Muscle of leg (tissue), 3 donors: ENCODE measurements at regions not wholly inside any gene's neighbourhood (a gene's known extent, or its start where the extent isn't known, plus 50 kb on each side); places are given as distances from the start of the nearest gene placed in this dataset.

ENCODE experiments used
- DNase-seq: peaks from one replicate; pipeline ENCODE4 v3.0.0; 2013
- H3K27ac ChIP-seq: one replicate; pipeline ENCODE4 v1.5.1; 2013; ENCODE audit warnings: mild to moderate bottlenecking, low read length, control low read depth
- H3K27me3 ChIP-seq: one replicate; pipeline ENCODE4 v1.6.1; 2013; ENCODE audit warnings: low read length; ENCODE audit not compliant: control insufficient read depth, insufficient read depth
- H3K36me3 ChIP-seq: one replicate; pipeline ENCODE4 v1.6.1; 2013; ENCODE audit warnings: low read length; ENCODE audit not compliant: control insufficient read depth, insufficient read depth
- H3K4me1 ChIP-seq: one replicate; pipeline ENCODE4 v1.6.1; 2013; ENCODE audit warnings: low read length; ENCODE audit not compliant: control insufficient read depth, insufficient read depth
- H3K4me3 ChIP-seq: one replicate; pipeline ENCODE4 v1.5.1; 2013; ENCODE audit warnings: low read length, control low read depth
- H3K9me3 ChIP-seq: replicated peaks from 2 replicates; pipeline ENCODE4 v1.6.1; 2013; ENCODE audit warnings: low read depth, low read length; ENCODE audit not compliant: control insufficient read depth
- WGBS: methylation state at CpG from one replicate; pipeline ENCODE4 v1.1.5; 2013; ENCODE audit warnings: missing lambda C conversion rate; ENCODE audit not compliant: insufficient coverage; 5-methylcytosine and 5-hydroxymethylcytosine counted together

DNA sequence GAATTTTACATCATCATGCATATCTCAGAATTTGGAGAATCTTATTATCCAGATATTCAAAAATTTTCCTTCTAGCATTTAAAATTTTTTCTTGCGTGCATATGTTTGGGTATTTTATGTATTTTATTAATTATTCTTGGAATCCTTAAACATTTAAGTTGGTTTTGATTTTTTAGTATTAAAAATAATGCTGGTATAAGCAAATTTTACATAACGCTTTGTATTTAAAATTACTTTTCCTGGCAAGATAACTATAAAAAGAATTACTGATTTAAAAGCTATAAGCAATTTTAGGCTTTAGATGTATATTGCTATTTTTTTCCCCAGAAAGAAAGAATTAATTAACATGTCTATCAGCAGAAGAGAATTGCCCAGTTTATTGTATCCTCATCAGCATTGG, 224.6 kb upstream of the STXBP6 start:
- no CpG with 5 or more reads among the region's 2 CpGs for WGBS
- no peak overlapping the region for H3K27ac ChIP-seq
- H3K4me3 ChIP-seq = no peak overlapping the region
- no peaks in the 10 kb centered on the region for H3K36me3 ChIP-seq
- DNase-seq = no peak
- H3K4me1 ChIP-seq = no peaks in the 10 kb centered on the region
- no peaks in the 10 kb centered on the region for H3K9me3 ChIP-seq
- no peaks in the 10 kb centered on the region for H3K27me3 ChIP-seq

DNA sequence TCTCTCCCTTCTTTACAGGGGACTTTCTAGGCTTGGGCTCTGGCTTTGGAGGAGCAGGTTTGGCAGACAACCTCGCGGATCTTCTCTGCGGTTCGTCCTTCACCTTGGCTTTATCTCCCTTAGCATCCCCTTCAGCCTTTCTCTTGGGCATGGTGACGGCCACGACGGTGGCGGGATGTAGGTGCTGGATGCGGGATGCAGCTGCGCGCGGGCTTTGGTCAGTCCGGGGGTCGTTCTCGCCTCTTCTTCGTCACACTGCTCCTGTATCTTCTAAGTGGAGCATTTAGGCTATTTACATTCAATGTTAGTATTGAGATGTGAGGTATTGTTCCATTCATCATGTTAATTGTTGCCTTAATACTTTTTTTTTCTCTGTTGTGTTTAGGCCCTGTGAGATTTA, 217.2 kb upstream of the STXBP6 start:
- no peaks in the 10 kb centered on the region for H3K4me1 ChIP-seq
- DNase-seq = no peak
- H3K9me3 ChIP-seq = no peaks in the 10 kb centered on the region
- no peaks in the 10 kb centered on the region for H3K27me3 ChIP-seq
- no peak overlapping the region for H3K27ac ChIP-seq
- WGBS = 95% methylated on average over 4 of the region's 16 CpGs
- no peaks in the 10 kb centered on the region for H3K36me3 ChIP-seq
- no peak overlapping the region for H3K4me3 ChIP-seq

DNA sequence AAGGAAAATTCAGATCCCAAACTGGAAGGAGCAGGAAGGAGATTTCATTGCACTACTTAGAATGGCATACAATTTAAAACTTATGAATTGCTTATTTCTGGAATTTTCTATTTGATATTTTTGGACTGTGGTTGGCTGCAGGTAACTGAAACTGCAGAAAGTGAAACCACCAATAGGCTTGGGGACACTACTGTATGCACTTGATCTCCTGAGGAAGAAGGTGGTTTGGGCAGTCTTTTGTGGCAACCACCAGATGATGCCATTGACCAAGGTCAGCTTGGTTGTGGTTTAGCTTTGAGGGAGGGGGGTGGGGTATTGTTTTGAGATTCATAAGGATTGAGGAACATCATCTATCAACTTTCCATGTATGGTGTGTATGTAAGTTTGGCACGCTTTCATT, 209.5 kb upstream of the STXBP6 start:
- Histone ChIP-seq H3K27me3 (no peaks in the 10 kb centered on the region), H3K27ac (no peak overlapping the region), H3K36me3 (no peaks in the 10 kb centered on the region), H3K4me3 (no peak overlapping the region), H3K4me1 (no peaks in the 10 kb centered on the region), H3K9me3 (no peaks in the 10 kb centered on the region)
- DNase-seq = no peak
- no CpG with 5 or more reads among the region's 1 CpG for WGBS

DNA sequence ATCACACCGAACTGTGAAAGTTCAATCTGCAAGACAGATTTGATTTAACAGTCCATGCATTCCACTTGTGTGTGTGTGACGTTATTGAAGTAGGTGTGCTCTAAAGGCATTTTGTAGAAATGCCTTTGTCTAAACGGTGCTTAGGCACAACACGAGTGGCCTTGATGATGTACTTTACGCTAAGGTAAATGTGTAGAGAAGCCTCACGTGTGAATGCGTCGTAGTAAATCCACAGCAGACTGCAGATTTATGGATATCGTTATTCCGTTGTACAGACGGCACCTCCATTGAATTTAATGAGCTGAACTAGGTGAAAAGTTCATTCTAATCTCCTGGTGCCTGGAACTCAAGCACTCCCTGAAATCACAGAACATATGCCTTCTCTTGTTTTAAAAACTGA, 202.8 kb upstream of the STXBP6 start:
- 10% methylated on average over 9 of the region's 11 CpGs for WGBS
- H3K9me3 ChIP-seq = no peaks in the 10 kb centered on the region
- H3K27ac ChIP-seq = no peak overlapping the region
- no peaks in the 10 kb centered on the region for H3K36me3 ChIP-seq
- DNase-seq = no peak
- H3K27me3 ChIP-seq = no peaks in the 10 kb centered on the region
- H3K4me3 ChIP-seq = no peak overlapping the region
- H3K4me1 ChIP-seq = no peaks in the 10 kb centered on the region

DNA sequence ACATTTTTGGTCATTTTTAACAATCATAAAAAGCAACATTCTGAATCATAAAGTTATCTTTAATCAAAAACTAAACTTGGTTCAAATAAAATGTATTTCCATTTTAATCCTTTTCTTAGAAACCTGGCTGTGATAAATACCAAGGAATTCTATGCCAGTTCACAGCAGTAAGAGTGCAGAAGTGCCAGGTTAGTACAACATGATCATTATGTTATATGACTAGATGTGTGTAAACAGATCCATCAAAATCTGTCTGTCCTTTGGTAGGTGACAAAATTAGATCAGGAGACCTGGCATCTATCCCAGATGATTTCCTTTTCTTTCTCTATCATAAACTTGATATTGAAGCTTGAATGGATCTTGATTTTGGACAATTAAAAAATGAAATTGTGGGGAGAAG, 200.6 kb upstream of the STXBP6 start:
- no peak for DNase-seq
- H3K9me3 ChIP-seq = no peaks in the 10 kb centered on the region
- no peaks in the 10 kb centered on the region for H3K36me3 ChIP-seq
- no peaks in the 10 kb centered on the region for H3K27me3 ChIP-seq
- no peak overlapping the region for H3K4me3 ChIP-seq
- no peak overlapping the region for H3K27ac ChIP-seq
- no peaks in the 10 kb centered on the region for H3K4me1 ChIP-seq

DNA sequence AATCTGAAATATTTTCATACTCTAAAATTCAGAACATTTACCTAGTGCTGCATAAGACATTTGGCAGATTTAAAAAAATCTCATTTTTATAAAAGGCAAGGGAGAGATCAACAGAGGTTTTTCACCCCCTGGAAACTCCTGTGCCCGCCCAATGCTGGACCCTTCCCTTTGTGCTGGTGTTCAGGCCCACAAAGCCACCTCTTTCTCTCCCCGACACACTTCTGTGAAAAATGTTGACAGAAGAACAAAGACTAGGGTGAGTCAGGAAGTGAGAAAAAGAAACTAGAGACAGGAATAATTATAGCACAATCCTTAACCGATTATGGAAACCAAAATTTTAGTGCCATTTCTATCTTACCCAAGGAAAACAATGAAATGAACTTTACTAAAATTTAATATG, 197.7 kb upstream of the STXBP6 start:
- Histone ChIP-seq H3K27me3 (no peaks in the 10 kb centered on the region), H3K27ac (no peak overlapping the region), H3K4me3 (no peak overlapping the region), H3K36me3 (no peaks in the 10 kb centered on the region), H3K9me3 (no peaks in the 10 kb centered on the region), H3K4me1 (no peaks in the 10 kb centered on the region)
- no peak for DNase-seq
- WGBS = no CpG with 5 or more reads among the region's 3 CpGs

DNA sequence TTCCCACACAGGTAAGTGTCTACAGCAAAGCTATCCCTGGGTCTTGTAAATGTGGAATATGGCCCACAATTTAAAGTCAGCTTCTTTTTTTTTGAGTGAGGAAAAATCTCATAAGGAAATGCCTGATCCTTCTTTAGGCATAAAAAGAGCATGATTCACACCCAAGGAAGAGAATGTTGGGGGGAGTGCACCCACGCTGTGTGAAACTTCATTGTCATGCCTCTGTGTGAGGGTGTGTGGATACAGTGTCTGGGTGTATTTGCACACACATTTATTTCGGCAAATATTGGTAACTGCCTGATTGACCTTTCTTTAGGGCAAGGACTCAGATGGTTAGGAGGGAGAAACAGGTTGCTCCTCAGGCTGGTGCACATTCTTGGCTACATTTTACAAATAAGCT, 196.8 kb upstream of the STXBP6 start:
- no peaks in the 10 kb centered on the region for H3K36me3 ChIP-seq
- DNase-seq = no peak
- H3K27ac ChIP-seq = no peak overlapping the region
- no peaks in the 10 kb centered on the region for H3K4me1 ChIP-seq
- H3K27me3 ChIP-seq = no peaks in the 10 kb centered on the region
- WGBS = 83% methylated on average over 1 of the region's 2 CpGs
- H3K9me3 ChIP-seq = no peaks in the 10 kb centered on the region
- H3K4me3 ChIP-seq = no peak overlapping the region

DNA sequence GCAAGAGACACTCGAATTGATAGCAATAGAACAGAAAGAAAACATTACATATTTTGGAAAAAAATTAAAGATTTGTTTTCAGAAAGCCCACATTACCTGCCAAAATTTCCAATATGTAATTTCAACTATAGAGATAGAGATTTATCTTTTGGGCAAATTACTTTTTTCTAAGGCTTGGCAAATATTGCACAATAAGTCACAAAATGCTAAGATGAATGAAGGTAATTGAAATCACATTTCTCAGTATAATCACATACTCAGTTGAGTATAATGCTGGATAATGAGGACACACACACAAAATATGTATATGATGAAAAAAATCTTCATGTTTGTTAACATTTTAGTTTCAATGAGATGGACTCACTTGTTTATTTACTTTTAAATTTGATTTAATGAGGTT, 189.2 kb upstream of the STXBP6 start:
- no CpG with 5 or more reads among the region's 1 CpG for WGBS
- Histone ChIP-seq H3K9me3 (no peaks in the 10 kb centered on the region), H3K27me3 (no peaks in the 10 kb centered on the region), H3K4me3 (no peak overlapping the region), H3K4me1 (no peaks in the 10 kb centered on the region), H3K36me3 (no peaks in the 10 kb centered on the region), H3K27ac (no peak overlapping the region)
- DNase-seq = no peak

DNA sequence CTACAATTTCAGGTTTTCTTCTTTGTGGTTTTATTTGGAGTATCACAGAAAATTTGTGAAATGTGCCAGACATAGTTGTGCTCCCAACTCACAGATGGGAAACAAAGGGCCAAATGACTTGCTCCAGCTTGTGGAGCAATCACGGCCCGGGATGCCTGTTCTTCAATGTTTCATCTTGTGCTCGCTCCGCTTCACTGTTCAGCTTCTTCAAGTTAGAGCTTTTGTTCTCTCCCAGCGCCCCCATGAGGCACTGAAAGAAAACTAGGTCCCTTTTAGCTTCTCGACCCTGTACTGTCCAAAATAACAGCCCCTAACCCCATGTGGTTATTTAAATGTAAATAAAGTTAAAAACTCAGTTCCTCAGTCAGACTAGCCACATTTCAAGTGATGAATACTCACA, 187.9 kb upstream of the STXBP6 start:
- peak; percentile 27 for DNase-seq
- no peaks in the 10 kb centered on the region for H3K36me3 ChIP-seq
- H3K4me1 ChIP-seq = no peaks in the 10 kb centered on the region
- no peak overlapping the region for H3K27ac ChIP-seq
- no peaks in the 10 kb centered on the region for H3K9me3 ChIP-seq
- no peak overlapping the region for H3K4me3 ChIP-seq
- H3K27me3 ChIP-seq = no peaks in the 10 kb centered on the region
- 15% methylated on average over 4 of the region's 6 CpGs for WGBS

DNA sequence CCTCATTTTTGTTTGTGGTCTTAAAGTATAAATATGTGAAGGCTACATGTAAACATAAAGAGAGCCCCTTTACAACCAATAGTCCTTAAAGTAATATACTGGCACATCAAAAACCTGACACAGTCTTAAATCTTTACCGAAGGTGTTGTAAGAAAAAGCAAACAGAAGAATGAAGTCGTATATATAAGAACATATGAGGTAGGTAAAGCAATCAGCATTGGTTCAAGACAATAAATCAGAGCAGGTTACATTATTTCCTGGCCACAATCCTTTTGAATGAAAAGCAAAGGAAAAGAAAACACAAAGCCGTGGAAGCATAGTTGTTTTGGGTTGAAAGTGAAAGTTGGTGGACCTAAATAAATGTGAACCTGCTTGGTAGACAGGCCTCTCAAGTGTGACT, 183.7 kb upstream of the STXBP6 start:
- no peak overlapping the region for H3K4me3 ChIP-seq
- no peak for DNase-seq
- no peaks in the 10 kb centered on the region for H3K36me3 ChIP-seq
- no peaks in the 10 kb centered on the region for H3K4me1 ChIP-seq
- no peaks in the 10 kb centered on the region for H3K27me3 ChIP-seq
- H3K27ac ChIP-seq = no peak overlapping the region
- WGBS = no CpG with 5 or more reads among the region's 3 CpGs
- no peaks in the 10 kb centered on the region for H3K9me3 ChIP-seq

DNA sequence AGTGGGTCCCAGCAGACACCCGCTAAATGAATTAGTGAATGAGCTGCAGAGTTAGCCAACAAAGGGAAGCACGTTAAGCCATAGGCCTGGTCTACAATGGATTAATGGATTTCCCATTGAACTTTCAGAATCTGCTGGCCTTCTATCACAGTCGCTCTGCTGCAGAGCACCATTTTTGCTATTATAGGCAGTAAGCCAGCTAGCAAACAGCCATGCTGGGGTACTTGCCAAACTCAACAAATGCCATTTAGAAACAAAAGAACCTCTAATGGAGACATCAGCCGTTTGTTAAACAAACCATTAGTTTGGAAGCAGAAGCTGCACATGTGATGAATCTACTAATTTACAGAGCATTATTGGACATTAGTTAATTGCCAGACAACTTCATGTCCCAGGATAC, 181.1 kb upstream of the STXBP6 start:
- peak; percentile 33 for DNase-seq
- H3K4me3 ChIP-seq = no peak overlapping the region
- H3K9me3 ChIP-seq = no peaks in the 10 kb centered on the region
- H3K27ac ChIP-seq = no peak overlapping the region
- H3K27me3 ChIP-seq = no peaks in the 10 kb centered on the region
- H3K4me1 ChIP-seq = no peaks in the 10 kb centered on the region
- WGBS = 57% methylated on average over 3 of the region's 4 CpGs
- no peaks in the 10 kb centered on the region for H3K36me3 ChIP-seq
